Parathyroid adenoma (tissue), 2 donors: ENCODE measurements at regions not wholly inside any gene's neighbourhood (a gene's known extent, or its start where the extent isn't known, plus 50 kb on each side); places are given as distances from the start of the nearest gene placed in this dataset.

Experiments used
- H2AFZ ChIP-seq: fragments of 300-600 bp; sonication (generic); one replicate; pipeline ENCODE4 v1.7.0; 2017; ENCODE audit warnings: antibody characterized with exemption, mild to moderate bottlenecking
- H3K27ac ChIP-seq: fragments of 300-600 bp; sonication (generic); one replicate; pipeline ENCODE4 v1.7.0; 2017
- H3K27me3 ChIP-seq: fragments of 300-600 bp; sonication (generic); one replicate; pipeline ENCODE4 v1.7.0; 2017; ENCODE audit warnings: low read length; ENCODE audit not compliant: control insufficient read depth, insufficient read depth
- H3K36me3 ChIP-seq: fragments of 300-600 bp; sonication (generic); one replicate; pipeline ENCODE4 v1.7.0; 2017; ENCODE audit warnings: low read length; ENCODE audit not compliant: control insufficient read depth, insufficient read depth
- H3K4me1 ChIP-seq: fragments of 300-600 bp; sonication (generic); one replicate; pipeline ENCODE4 v1.7.0; 2017; ENCODE audit warnings: control low read depth
- H3K4me2 ChIP-seq: fragments of 300-600 bp; sonication (generic); one replicate; pipeline ENCODE4 v1.7.0; 2017; ENCODE audit warnings: low read length
- H3K4me3 ChIP-seq: fragments of 300-600 bp; sonication (generic); one replicate; pipeline ENCODE4 v1.7.0; 2017; ENCODE audit warnings: low read depth, low read length
- H3K79me2 ChIP-seq: fragments of 300-600 bp; sonication (generic); one replicate; pipeline ENCODE4 v1.7.0; 2017; ENCODE audit warnings: control low read depth
- H3K9ac ChIP-seq: fragments of 300-600 bp; sonication (generic); one replicate; pipeline ENCODE4 v1.7.0; 2017; ENCODE audit warnings: mild to moderate bottlenecking
- H3K9me3 ChIP-seq: fragments of 300-600 bp; sonication (generic); one replicate; pipeline ENCODE4 v1.7.0; 2017; ENCODE audit warnings: low read length; ENCODE audit not compliant: control insufficient read depth
- TF ChIP-seq, protein P1 (sequence below): fragments of 300-600 bp; sonication (generic); IDR thresholded peaks from one replicate; pipeline ENCODE4 v1.7.0; 2017; ENCODE audit warnings: antibody characterized with exemption, mild to moderate bottlenecking
- donor health status: primary hyperparathyroidism.

DNA sequence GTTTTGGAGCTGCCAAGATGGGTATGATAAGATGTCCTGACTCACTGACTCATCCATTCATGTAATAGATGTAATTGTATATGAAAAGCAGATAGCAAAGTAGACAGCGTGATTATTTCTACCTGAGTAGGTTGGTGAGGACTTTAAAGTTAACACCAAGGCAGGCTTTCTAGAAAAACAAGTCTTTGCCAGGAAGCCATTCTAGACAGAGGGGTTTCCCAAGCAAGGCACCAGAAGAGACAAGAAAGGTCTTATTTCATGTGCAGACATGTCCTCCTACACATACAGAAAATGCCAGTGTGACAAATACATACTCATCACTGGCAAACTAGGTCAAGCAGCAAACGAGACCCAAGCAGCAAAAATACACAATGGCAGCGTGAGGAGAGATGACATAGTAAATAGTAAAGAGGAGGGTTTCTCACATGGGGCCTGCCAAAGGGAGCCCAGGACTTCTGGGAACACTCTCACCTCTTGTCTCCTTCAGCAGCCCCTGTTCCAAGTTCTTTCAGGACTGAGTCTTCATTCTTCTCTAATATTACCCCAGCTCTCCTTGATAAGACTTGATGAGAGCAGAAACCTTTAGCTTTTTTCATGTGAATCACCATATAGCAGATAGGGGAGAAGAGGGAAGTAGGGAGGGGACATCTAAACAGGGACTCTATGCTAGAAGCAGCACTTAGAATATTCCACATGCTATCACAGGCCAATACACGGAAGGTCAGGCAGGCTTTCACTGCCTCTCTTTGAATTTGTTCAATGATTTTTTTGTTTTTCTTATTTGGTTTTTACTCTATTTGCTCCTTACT is 114.6 kb upstream of the ATP1B1 start:
- H2AFZ ChIP-seq, result no peak overlapping the region

DNA sequence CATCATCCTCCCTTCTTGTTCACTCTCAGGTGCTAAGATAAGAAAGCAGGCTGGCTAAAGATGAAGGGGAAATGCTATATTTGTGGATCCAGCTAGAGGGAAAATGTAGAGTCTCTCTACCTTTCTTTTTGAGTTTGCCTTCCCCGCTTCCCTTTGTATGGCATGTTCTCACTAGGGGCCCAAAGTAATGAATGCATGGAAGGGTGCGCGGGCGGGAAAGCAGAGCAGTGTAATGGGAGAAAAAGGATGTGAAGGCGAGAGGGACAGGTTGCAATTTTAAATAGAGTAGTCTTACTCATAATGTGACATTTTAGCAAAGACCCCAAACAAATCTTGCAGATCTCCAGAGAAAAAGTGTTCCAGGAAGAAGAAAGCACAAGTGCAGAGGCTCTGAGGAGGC is 105.1 kb upstream of the ATP1B1 start:
- Histone ChIP-seq H3K36me3 (no peaks in the 10 kb centered on the region), H3K9me3 (no peaks in the 10 kb centered on the region), H3K4me2 (no peak overlapping the region), H3K27ac (no peak overlapping the region), H3K27me3 (no peaks in the 10 kb centered on the region), H3K9ac (no peak overlapping the region), H3K79me2 (no peaks in the 10 kb centered on the region), H3K4me1 (no peaks in the 10 kb centered on the region), H3K4me3 (no peak overlapping the region), H2AFZ (no peak overlapping the region)
- TF ChIP-seq, protein P1, sequence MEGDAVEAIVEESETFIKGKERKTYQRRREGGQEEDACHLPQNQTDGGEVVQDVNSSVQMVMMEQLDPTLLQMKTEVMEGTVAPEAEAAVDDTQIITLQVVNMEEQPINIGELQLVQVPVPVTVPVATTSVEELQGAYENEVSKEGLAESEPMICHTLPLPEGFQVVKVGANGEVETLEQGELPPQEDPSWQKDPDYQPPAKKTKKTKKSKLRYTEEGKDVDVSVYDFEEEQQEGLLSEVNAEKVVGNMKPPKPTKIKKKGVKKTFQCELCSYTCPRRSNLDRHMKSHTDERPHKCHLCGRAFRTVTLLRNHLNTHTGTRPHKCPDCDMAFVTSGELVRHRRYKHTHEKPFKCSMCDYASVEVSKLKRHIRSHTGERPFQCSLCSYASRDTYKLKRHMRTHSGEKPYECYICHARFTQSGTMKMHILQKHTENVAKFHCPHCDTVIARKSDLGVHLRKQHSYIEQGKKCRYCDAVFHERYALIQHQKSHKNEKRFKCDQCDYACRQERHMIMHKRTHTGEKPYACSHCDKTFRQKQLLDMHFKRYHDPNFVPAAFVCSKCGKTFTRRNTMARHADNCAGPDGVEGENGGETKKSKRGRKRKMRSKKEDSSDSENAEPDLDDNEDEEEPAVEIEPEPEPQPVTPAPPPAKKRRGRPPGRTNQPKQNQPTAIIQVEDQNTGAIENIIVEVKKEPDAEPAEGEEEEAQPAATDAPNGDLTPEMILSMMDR, result no peak

More for the DNA sequence above, 114.6 kb upstream of the ATP1B1 start:
- Histone ChIP-seq H3K9ac (no peak overlapping the region), H3K27me3 (no peaks in the 10 kb centered on the region), H3K9me3 (no peaks in the 10 kb centered on the region), H3K27ac (no peak overlapping the region), H3K4me3 (no peak overlapping the region), H3K4me1 (no peaks in the 10 kb centered on the region), H3K79me2 (no peaks in the 10 kb centered on the region), H3K36me3 (no peaks in the 10 kb centered on the region), H3K4me2 (no peak overlapping the region)
- TF ChIP-seq, protein P1, result no peak

DNA sequence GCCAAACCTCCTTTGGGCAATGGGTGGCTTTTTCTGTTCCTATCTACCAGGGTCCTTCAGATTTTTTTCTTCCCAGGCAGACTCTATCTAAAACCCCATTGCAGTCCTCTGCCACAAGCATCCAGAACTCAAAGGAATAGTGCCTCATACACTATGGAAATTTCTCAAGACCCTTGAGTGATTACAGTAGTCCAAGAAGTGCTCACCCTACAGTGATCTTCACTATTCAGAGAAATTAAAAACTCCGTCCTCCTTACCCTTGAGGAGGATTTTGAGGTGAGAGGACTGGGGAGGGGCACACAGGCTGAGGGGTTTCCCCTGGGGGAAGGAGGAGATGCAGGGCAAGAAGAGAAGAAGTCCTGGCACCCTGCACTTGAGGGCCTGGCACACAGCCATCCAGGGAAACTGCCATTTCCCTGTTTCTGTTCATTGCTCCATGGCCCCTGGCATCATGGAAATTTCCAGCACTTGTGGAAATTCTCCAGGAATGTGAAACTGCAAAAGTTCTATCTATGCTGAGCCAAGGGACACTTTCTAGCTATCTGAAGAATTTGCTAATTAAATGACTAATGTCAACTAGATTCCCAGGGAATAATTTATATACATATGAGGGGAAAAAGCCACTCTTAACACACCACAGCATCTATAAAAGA is 102.5 kb upstream of the ATP1B1 start:
- no peaks in the 10 kb centered on the region for H3K36me3 ChIP-seq
- no peaks in the 10 kb centered on the region for H3K79me2 ChIP-seq
- H3K4me2 ChIP-seq, result no peak overlapping the region
- no peak overlapping the region for H3K4me3 ChIP-seq
- TF ChIP-seq, protein P1, result no peak
- no peaks in the 10 kb centered on the region for H3K27me3 ChIP-seq
- H3K9ac ChIP-seq, result no peak overlapping the region
- H3K27ac ChIP-seq, result no peak overlapping the region
- H3K4me1 ChIP-seq, result no peaks in the 10 kb centered on the region
- H2AFZ ChIP-seq, result no peak overlapping the region
- H3K9me3 ChIP-seq, result no peaks in the 10 kb centered on the region

DNA sequence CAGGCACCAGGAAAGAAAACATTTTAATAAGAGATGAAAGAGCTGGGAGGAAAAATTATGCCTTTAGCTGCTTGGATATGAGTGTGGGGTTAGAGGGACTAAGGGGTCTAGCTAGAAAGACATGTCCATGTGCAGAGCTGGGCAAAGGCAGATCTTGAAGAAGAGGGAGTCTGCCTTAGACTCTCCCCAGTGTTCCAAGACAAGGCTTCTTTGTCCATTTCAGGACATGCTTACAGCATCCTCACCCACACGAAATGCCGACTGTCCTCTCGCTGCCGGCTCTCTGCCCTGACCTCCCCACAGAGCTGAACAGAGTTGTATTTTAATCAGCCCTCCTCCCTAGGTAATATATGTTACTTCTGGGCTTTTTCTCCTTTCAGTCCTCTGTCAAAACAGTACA is 100.7 kb upstream of the ATP1B1 start:
- Histone ChIP-seq H3K79me2 (no peaks in the 10 kb centered on the region), H3K4me3 (no peak overlapping the region), H3K4me2 (no peak overlapping the region), H2AFZ (no peak overlapping the region), H3K36me3 (no peaks in the 10 kb centered on the region), H3K9ac (no peak overlapping the region), H3K27me3 (no peaks in the 10 kb centered on the region), H3K9me3 (no peaks in the 10 kb centered on the region), H3K4me1 (no peaks in the 10 kb centered on the region), H3K27ac (no peak overlapping the region)
- TF ChIP-seq, protein P1, result no peak
